Mesendoderm (in vitro differentiated cells): ENCODE measurements at regions not wholly inside any gene's neighbourhood (a gene's known extent, or its start where the extent isn't known, plus 50 kb on each side); places are given as distances from the start of the nearest gene placed in this dataset.
A peak's percentile ranks its signal among the peaks of the same experiment; 100 is the strongest.

Experiments used
- DNase-seq: peaks from one replicate; pipeline ENCODE4 v3.0.0; 2013
- H2AK5ac ChIP-seq: 2 replicates; pipeline ENCODE4 v1.6.1; 2013; ENCODE audit warnings: low read length, inconsistent platforms
- H2BK120ac ChIP-seq: 2 replicates; pipeline ENCODE4 v1.6.1; 2013; ENCODE audit warnings: low read depth, mild to moderate bottlenecking, low read length, moderate library complexity, mixed read lengths
- H2BK15ac ChIP-seq: replicated peaks from 2 replicates; pipeline ENCODE4 v1.6.1; 2013; ENCODE audit warnings: low read depth, mild to moderate bottlenecking, moderate library complexity
- H2BK5ac ChIP-seq: 2 replicates; pipeline ENCODE4 v1.6.1; 2013; ENCODE audit warnings: low read length, inconsistent platforms
- H3K18ac ChIP-seq: 2 replicates; pipeline ENCODE4 v1.6.1; 2013; ENCODE audit warnings: mild to moderate bottlenecking, low read length, mixed read lengths
- H3K23ac ChIP-seq: one replicate; pipeline ENCODE4 v1.6.1; 2013; ENCODE audit warnings: low read length
- H3K27ac ChIP-seq: 2 replicates; pipeline ENCODE4 v1.5.1; 2013; ENCODE audit warnings: low read depth, mild to moderate bottlenecking, inconsistent platforms, low read length, moderate library complexity
- H3K27me3 ChIP-seq: 2 replicates; pipeline ENCODE4 v1.6.1; 2013; ENCODE audit warnings: low read length, control low read depth, mild to moderate bottlenecking, inconsistent platforms; ENCODE audit not compliant: insufficient read depth, poor library complexity
- H3K36me3 ChIP-seq: 2 replicates; pipeline ENCODE4 v1.6.1; 2013; ENCODE audit warnings: low read length, inconsistent platforms; ENCODE audit not compliant: control insufficient read depth, insufficient read depth
- H3K4ac ChIP-seq: one replicate; pipeline ENCODE4 v1.6.1; 2013; ENCODE audit warnings: low read depth, mild to moderate bottlenecking, low read length, moderate library complexity
- H3K4me1 ChIP-seq: 2 replicates; pipeline ENCODE4 v1.6.1; 2013; ENCODE audit warnings: low read depth, low read length, inconsistent platforms; ENCODE audit not compliant: control insufficient read depth
- H3K4me2 ChIP-seq: 2 replicates; pipeline ENCODE4 v1.6.1; 2013; ENCODE audit warnings: low read length
- H3K4me3 ChIP-seq: 2 replicates; pipeline ENCODE4 v1.5.1; 2013; ENCODE audit warnings: mild to moderate bottlenecking, low read length
- H3K56ac ChIP-seq: one replicate; pipeline ENCODE4 v1.6.1; 2013; ENCODE audit warnings: low read length
- H3K79me1 ChIP-seq: 2 replicates; pipeline ENCODE4 v1.6.1; 2013; ENCODE audit warnings: low read length, inconsistent platforms
- H3K79me2 ChIP-seq: 2 replicates; pipeline ENCODE4 v1.6.1; 2013; ENCODE audit warnings: mild to moderate bottlenecking, low read length; ENCODE audit not compliant: control insufficient read depth, insufficient read depth
- H3K9ac ChIP-seq: 2 replicates; pipeline ENCODE4 v1.6.1; 2013; ENCODE audit warnings: low read length, inconsistent platforms
- H4K5ac ChIP-seq: one replicate; pipeline ENCODE4 v1.6.1; 2013; ENCODE audit warnings: low read length
- H4K8ac ChIP-seq: one replicate; pipeline ENCODE4 v1.6.1; 2013; ENCODE audit warnings: low read depth, mild to moderate bottlenecking, control low read depth, low read length, moderate library complexity
- WGBS: extraction: QIAGEN DNeasy Blood & Tissue Kit; methylation state at CpG from one replicate; pipeline ENCODE4 v1.1.7; 2013; ENCODE audit warnings: low lambda C conversion rate, missing lambda C conversion rate; ENCODE audit not compliant: insufficient coverage; ENCODE audit errors: extremely low coverage; 5-methylcytosine and 5-hydroxymethylcytosine counted together

DNA sequence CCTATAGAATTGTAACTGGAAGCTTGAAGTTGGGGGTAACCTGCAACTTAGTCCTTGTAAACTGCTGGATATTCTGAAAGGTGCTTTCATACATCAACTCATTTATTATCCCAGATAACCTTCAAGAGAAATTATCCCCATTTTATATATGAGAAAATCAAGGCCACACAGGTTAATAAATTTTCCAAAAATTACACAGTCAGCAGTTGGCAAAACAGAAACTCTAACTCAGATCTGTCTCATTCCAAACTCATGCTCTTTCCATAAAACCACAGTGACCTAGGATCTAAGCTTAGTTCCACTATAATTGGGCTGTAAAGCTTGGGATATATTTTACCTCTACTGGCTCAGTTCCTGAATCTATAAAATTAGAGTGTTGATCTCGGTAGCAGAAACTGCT is 167.6 kb upstream of the DDX18 start:
- Histone ChIP-seq H3K4me3 (no peak overlapping the region), H3K79me1 (no peaks in the 10 kb centered on the region), H2BK5ac (no peak overlapping the region), H3K23ac (no peak overlapping the region), H4K8ac (no peak overlapping the region), H4K5ac (no peak overlapping the region), H2AK5ac (no peak overlapping the region), H3K9ac (no peak overlapping the region), H3K36me3 (no peaks in the 10 kb centered on the region), H3K4me1 (no peaks in the 10 kb centered on the region), H2BK120ac (no peak overlapping the region), H3K4me2 (no peak overlapping the region), H3K56ac (no peak overlapping the region), H3K27me3 (no peaks in the 10 kb centered on the region), H3K79me2 (no peaks in the 10 kb centered on the region), H2BK15ac (no peak overlapping the region), H3K18ac (no peak overlapping the region), H3K4ac (no peak overlapping the region), H3K27ac (no peak overlapping the region)
- WGBS: no CpG with 5 or more reads among the region's 1 CpG
- no peak for DNase-seq

DNA sequence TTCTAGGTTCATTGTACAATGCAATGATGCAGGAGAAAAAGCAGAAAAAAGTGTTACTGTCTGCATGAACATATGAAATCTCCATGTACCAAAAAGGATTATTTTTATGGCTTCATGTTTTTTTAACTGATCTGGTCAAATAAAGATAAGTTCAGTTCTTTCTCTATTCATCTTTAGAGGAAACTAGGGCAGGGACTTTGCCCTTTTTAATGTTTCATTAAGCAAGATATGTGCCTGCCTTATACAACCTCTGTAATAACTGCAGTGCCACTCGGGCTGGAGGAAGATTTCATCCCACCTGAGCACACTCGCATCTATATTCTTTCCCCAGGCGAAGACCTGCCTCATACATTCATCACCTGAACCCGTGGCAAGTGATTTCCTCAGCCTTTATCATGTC is 157.9 kb upstream of the DDX18 start:
- no peaks in the 10 kb centered on the region for H3K79me2 ChIP-seq
- H2AK5ac ChIP-seq: no peak overlapping the region
- no peak overlapping the region for H3K56ac ChIP-seq
- no peak overlapping the region for H2BK15ac ChIP-seq
- H4K5ac ChIP-seq: no peak overlapping the region
- no peak overlapping the region for H3K18ac ChIP-seq
- H3K4ac ChIP-seq: no peak overlapping the region
- no peak overlapping the region for H2BK5ac ChIP-seq
- H3K27me3 ChIP-seq: no peaks in the 10 kb centered on the region
- WGBS: no CpG with 5 or more reads among the region's 4 CpGs
- H3K4me3 ChIP-seq: no peak overlapping the region
- H3K23ac ChIP-seq: no peak overlapping the region
- no peaks in the 10 kb centered on the region for H3K36me3 ChIP-seq
- no peak overlapping the region for H3K4me2 ChIP-seq
- H3K27ac ChIP-seq: no peak overlapping the region
- H4K8ac ChIP-seq: no peak overlapping the region
- H3K79me1 ChIP-seq: no peaks in the 10 kb centered on the region
- no peak overlapping the region for H2BK120ac ChIP-seq
- H3K4me1 ChIP-seq: no peaks in the 10 kb centered on the region
- H3K9ac ChIP-seq: no peak overlapping the region
- DNase-seq: no peak

DNA sequence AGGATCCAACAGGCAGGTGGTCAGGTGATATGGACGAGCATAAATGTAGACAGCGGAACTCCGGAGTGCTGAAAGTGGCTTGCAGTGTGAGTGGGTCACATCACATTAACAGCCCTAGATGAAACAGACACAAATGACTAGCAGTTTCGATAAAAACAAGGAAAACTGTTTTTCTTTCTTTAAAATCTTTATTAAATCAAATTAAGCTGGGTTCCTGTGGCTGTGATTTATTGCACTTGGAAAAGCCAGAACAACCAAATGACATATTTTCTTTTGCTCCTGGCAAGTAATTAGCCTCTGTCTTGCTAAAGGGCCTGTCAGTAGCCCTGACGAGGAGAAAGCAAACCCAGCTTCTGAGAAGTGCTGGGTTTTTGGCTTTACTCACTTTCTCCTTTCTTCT is 152.9 kb upstream of the DDX18 start:
- Histone ChIP-seq H2BK120ac (no peak overlapping the region), H2BK5ac (no peak overlapping the region), H3K27ac (no peak overlapping the region), H3K23ac (no peak overlapping the region), H3K56ac (no peak overlapping the region), H3K4ac (no peak overlapping the region), H2AK5ac (no peak overlapping the region), H3K36me3 (no peaks in the 10 kb centered on the region), H3K27me3 (no peaks in the 10 kb centered on the region), H3K4me3 (no peak overlapping the region), H3K18ac (no peak overlapping the region), H4K8ac (no peak overlapping the region), H3K4me2 (no peak overlapping the region), H3K4me1 (no peaks in the 10 kb centered on the region), H3K9ac (no peak overlapping the region), H4K5ac (no peak overlapping the region), H3K79me1 (no peaks in the 10 kb centered on the region), H3K79me2 (no peaks in the 10 kb centered on the region), H2BK15ac (no peak overlapping the region)
- WGBS: no CpG with 5 or more reads among the region's 5 CpGs
- DNase-seq: no peak

DNA sequence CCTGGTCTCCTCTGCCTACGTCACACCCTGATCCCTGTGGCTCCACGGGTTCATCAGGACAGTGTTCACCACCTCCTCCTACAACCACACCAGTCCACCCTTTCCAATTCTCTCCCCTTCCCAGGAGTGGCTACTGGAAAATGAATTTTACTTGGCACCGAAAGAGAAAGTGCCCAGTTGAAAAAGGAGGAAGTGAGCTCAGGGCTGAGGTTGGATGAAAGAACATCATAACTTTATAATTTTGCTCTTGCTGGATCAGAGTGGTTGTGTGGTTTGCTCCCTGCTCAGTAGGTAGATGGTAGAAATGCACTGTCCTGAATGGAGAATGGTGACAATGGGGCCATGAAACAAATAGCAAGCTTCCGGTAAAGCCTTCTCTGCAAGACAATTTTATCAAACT is 140.3 kb upstream of the DDX18 start:
- no peak overlapping the region for H3K4me3 ChIP-seq
- no peak overlapping the region for H2BK120ac ChIP-seq
- H3K4me2 ChIP-seq: no peak overlapping the region
- no peak overlapping the region for H2BK5ac ChIP-seq
- no peaks in the 10 kb centered on the region for H3K4me1 ChIP-seq
- no peaks in the 10 kb centered on the region for H3K27me3 ChIP-seq
- H4K8ac ChIP-seq: no peak overlapping the region
- no peak overlapping the region for H3K23ac ChIP-seq
- H3K27ac ChIP-seq: no peak overlapping the region
- no peak overlapping the region for H3K56ac ChIP-seq
- no peaks in the 10 kb centered on the region for H3K79me1 ChIP-seq
- no peak for DNase-seq
- no peak overlapping the region for H2AK5ac ChIP-seq
- no peak overlapping the region for H3K4ac ChIP-seq
- H3K9ac ChIP-seq: no peak overlapping the region
- no CpG with 5 or more reads among the region's 4 CpGs for WGBS
- no peak overlapping the region for H2BK15ac ChIP-seq
- no peak overlapping the region for H3K18ac ChIP-seq
- no peaks in the 10 kb centered on the region for H3K36me3 ChIP-seq
- no peak overlapping the region for H4K5ac ChIP-seq
- H3K79me2 ChIP-seq: no peaks in the 10 kb centered on the region

DNA sequence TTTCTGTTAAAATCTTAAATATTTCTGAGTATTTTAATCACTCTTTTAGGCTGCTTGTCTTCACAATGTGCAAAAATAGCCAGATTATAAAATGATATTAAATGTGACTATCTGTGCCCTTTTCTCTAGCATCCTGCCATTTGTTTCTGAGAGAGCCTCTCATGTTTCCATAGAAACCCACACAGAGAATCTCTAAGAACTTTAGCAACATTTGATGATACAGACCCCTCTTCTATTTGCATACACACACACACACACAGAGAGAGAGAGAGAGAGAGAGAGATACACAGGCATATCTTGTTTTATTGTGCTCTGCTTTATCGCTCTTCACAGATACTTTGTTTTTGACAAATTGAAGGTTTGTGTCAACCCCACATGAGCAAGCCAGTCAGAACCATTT is 134.5 kb upstream of the DDX18 start:
- Histone ChIP-seq H3K4me1 (no peaks in the 10 kb centered on the region), H2BK120ac (no peak overlapping the region), H3K27ac (no peak overlapping the region), H3K4me3 (no peak overlapping the region), H2AK5ac (no peak overlapping the region), H3K23ac (no peak overlapping the region), H4K8ac (no peak overlapping the region), H3K79me1 (no peaks in the 10 kb centered on the region), H3K27me3 (no peaks in the 10 kb centered on the region), H2BK5ac (no peak overlapping the region), H3K56ac (no peak overlapping the region), H3K4ac (no peak overlapping the region), H3K18ac (no peak overlapping the region), H3K79me2 (no peaks in the 10 kb centered on the region), H3K4me2 (no peak overlapping the region), H4K5ac (no peak overlapping the region), H3K36me3 (no peaks in the 10 kb centered on the region), H2BK15ac (no peak overlapping the region), H3K9ac (no peak overlapping the region)
- peak; percentile 10 for DNase-seq
- WGBS: no CpG with 5 or more reads among the region's 1 CpG

DNA sequence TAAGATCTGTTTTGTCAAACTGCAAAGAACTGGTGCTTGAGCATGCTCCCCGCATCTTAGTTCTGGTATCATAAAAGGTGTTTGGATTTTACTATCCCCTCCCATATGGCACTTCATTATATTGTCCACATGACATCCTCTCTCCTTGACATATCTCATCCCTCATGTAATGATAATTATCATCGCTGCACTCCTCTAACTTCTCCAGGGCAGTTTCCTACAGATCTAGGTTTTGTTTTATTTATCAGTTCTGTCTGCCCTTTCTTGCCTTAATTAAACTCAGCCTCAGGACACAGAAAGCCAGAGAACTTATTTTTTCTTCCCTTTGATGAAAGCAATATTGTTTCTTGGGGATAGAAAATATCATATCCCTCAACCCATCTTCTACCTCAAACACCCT is 129.6 kb upstream of the DDX18 start:
- H3K23ac ChIP-seq: no peak overlapping the region
- H2BK120ac ChIP-seq: no peak overlapping the region
- H2AK5ac ChIP-seq: no peak overlapping the region
- H3K4ac ChIP-seq: no peak overlapping the region
- no peaks in the 10 kb centered on the region for H3K79me1 ChIP-seq
- no peak overlapping the region for H2BK5ac ChIP-seq
- no peaks in the 10 kb centered on the region for H3K36me3 ChIP-seq
- H3K4me1 ChIP-seq: no peaks in the 10 kb centered on the region
- no peaks in the 10 kb centered on the region for H3K27me3 ChIP-seq
- no peak overlapping the region for H4K5ac ChIP-seq
- no peak overlapping the region for H3K4me3 ChIP-seq
- no peaks in the 10 kb centered on the region for H3K79me2 ChIP-seq
- WGBS: no CpG with 5 or more reads among the region's 2 CpGs
- no peak overlapping the region for H3K18ac ChIP-seq
- H3K4me2 ChIP-seq: no peak overlapping the region
- no peak overlapping the region for H3K56ac ChIP-seq
- H4K8ac ChIP-seq: no peak overlapping the region
- H3K27ac ChIP-seq: no peak overlapping the region
- no peak for DNase-seq
- no peak overlapping the region for H2BK15ac ChIP-seq
- H3K9ac ChIP-seq: no peak overlapping the region
